C4-2B (cell line): ENCODE measurements at regions not wholly inside any gene's neighbourhood (a gene's known extent, or its start where the extent isn't known, plus 50 kb on each side); places are given as distances from the start of the nearest gene placed in this dataset.
"Not testable (repeated sequence)": the region's sequence is repeated elsewhere in the genome, so short reads cannot be mapped to it uniquely, and the experiment has no call there.

ENCODE experiments used
- H3K27ac ChIP-seq: fragments of 450-650 bp; 2 replicates; pipeline ENCODE4 v1.5.1; 2017
- ZFX ChIP-seq: fragments of 450-650 bp; IDR thresholded peaks from 2 replicates; pipeline ENCODE4 v1.6.1; 2017
- TF ChIP-seq, protein P1 (sequence below): fragments of 450-650 bp; conservative IDR thresholded peaks from 2 replicates; pipeline ENCODE4 v1.5.1; 2017; ENCODE audit warnings: mild to moderate bottlenecking

DNA sequence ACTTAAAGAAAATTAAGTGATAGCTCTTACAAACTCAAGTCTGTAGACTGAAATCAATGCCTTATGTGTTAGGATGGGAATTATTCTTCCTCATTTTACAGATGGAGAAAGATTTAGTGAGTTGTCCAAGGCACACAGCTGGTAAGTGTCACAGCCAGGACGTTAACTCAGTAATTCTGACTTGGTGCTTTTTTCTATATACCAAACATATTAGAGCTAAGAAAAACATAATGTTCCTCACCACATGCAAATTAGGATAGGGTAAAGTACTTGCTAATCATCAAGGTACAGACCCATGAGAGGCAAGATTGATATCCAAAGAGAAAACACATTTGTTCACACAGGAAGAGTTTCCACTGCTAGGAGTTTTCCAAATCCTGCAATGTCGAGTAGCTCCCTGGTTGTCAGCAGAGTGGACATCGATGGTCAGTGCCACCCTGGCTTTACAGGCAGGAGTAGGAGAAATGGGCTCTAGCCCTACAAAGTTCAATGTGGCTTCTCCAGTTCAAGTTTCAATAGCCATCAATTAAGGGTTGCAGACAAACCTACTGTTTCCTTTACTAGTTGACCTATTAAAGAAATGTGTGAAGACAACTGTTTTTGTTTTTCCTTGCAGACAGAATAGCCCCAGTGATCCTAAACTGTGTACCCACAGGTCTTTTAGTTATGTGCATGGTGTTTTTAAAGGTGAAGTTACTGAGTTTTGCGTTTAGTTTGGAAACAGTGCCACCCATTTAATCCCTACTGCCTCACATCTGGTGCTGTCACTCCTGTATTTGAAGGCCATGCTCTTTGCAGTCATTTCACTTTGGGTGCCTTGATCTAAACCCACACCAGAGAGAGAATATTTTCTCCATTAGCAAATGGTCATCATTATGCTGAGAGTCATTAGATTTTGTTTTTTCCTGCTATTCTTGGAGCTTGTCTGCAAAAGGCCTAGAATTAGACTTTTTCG lies 460.8 kb upstream of the SMARCA2 start:
- TF ChIP-seq, protein P1, sequence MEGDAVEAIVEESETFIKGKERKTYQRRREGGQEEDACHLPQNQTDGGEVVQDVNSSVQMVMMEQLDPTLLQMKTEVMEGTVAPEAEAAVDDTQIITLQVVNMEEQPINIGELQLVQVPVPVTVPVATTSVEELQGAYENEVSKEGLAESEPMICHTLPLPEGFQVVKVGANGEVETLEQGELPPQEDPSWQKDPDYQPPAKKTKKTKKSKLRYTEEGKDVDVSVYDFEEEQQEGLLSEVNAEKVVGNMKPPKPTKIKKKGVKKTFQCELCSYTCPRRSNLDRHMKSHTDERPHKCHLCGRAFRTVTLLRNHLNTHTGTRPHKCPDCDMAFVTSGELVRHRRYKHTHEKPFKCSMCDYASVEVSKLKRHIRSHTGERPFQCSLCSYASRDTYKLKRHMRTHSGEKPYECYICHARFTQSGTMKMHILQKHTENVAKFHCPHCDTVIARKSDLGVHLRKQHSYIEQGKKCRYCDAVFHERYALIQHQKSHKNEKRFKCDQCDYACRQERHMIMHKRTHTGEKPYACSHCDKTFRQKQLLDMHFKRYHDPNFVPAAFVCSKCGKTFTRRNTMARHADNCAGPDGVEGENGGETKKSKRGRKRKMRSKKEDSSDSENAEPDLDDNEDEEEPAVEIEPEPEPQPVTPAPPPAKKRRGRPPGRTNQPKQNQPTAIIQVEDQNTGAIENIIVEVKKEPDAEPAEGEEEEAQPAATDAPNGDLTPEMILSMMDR = no peak
- TF ChIP-seq ZFX = no peak
- H3K27ac ChIP-seq = no peak overlapping the region

DNA sequence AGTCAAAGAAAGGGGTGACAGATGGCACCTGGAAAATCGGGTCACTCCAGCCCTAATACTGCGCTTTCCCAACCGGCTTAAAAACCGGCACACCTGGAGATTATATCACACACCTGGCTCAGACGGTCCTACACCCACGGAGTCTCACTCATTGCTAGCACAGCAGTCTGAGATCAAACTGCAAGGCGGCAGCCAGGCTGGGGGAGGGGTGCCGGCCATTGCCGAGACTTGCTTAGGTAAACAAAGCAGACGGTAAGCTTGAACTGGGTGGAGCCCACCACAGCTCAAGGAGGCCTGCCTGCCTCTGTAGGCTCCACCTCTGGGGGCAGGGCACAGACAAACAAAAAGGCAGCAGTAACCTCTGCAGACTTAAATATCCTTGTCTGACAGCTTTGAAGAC lies 456.5 kb upstream of the SMARCA2 start:
- H3K27ac ChIP-seq = not testable (repeated sequence)

DNA sequence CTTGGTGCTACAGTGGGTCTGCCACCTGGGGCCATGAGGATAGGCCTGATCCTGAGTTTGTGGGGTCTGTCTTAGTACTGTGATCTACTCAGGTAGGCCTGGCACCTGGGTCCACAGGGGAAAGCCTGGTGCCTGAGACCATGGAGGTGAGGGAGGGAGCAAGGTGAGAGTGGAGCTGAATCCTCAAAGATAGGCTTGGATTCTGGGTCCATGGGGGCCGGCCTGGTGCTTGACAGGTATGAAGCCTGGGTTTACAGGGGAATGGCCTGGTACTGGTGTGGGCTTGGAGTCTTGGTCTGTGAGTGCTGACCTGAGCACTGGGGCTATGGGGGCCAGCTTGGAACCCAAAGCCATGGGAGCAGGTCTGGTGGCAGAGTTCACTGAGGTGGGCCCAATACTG lies 439.2 kb upstream of the SMARCA2 start:
- no peak overlapping the region for H3K27ac ChIP-seq
- TF ChIP-seq, protein P1 = no peak
- no peak for TF ChIP-seq ZFX

DNA sequence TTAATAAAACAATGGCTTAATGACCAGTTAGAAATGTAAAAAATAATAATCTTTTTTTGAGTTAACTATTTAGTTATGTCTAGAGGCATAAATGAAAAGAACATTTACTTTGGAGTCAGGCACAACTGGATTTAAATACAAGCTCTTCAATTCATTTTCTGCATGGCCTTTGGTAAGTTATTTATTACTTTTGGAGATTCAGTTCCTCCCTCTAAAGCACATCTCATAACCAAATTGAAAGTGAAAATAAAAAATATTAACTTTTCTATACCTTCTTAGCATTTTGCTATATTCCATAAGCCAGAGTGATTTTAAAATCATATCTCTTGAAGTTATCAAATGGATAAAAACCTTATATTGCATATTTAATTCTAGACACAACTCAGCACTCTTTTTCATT lies 434.9 kb upstream of the SMARCA2 start:
- TF ChIP-seq, protein P1 = no peak
- no peak for TF ChIP-seq ZFX
- no peak overlapping the region for H3K27ac ChIP-seq

DNA sequence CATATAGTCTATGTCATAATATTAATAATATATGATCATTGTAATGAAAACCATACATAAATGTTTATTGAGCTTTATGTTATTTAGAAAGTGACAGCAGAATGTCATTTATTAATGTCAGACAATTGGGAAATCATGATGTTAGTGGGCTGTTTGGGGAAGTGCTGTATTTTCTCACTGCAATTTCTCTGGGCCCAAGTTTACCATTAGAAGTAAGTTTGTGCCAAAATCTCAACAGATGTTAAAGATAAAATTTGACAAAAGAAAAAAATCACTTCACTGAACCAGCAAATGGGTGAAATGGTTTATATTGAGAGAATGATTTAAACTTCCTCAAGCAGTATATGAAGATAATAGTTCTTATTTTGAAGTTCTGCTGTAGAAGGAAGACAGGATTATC lies 433.2 kb upstream of the SMARCA2 start:
- TF ChIP-seq ZFX = no peak
- TF ChIP-seq, protein P1 = no peak
- no peak overlapping the region for H3K27ac ChIP-seq

DNA sequence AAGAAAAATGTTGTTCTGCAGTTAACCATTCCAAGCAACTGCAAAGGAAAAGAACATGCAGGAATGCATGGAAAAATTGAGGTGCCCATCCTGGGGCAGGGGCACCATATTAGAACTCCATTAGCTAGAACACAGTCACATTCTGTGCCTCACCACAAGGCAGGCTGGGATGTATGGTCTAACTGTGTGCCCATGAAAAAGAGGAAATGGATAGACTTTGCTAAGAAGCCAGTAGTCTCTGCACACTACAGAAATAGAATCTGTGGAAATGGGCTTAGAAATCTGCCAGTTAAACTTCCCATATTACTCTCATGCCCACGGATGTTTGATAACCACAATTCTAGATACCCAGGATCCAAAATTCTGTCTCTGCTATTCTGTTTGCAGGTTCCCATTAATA lies 423.8 kb upstream of the SMARCA2 start:
- no peak overlapping the region for H3K27ac ChIP-seq
- TF ChIP-seq, protein P1 = no peak
- TF ChIP-seq ZFX = no peak

DNA sequence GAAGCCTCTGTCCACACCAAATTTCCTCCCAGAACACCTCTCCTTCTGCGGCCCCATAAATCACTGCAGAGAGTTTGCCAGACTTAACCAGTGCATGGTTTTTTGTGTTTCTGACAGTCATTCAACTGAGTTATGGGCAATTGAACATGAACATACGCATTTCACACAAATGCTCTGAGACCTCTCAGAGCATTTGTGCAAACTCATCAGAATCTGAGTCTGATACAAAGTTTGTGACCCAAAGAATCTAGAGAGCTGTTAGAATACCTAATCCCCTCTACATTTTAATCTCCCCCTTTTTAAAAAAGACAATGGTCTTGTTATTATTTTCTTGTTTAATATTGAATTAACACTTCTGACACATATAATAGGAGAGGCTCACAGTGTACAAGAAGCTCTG lies 416.9 kb upstream of the SMARCA2 start:
- no peak overlapping the region for H3K27ac ChIP-seq
- TF ChIP-seq, protein P1 = no peak
- no peak for TF ChIP-seq ZFX

DNA sequence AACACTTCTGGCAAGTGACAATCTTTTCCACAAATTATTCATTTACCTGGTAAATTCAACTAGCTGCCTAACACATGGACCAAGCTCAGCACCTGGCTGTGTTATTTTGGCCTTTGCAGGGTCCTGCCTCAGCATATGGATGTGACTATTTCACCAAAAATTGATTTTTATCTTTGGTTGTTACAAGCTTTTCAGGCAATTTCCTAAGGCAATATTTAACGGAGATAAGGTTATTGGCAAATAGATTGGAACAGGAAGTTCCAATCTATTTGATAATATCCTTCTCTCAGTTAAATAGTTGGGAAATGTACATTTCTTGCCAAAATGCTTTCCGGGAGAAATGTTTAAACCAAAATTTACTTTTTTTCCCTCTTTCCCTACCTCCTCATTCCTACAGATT lies 415.2 kb upstream of the SMARCA2 start:
- no peak for TF ChIP-seq ZFX
- TF ChIP-seq, protein P1 = no peak
- H3K27ac ChIP-seq = no peak overlapping the region
